Liver (tissue), 8 donors: ENCODE measurements at regions not wholly inside any gene's neighbourhood (a gene's known extent, or its start where the extent isn't known, plus 50 kb on each side); places are given as distances from the start of the nearest gene placed in this dataset.

ENCODE experiments used
- DNase-seq: peaks from one replicate; pipeline ENCODE4 v3.0.0-alpha.2; 2017; ENCODE audit warnings: low spot score
- H3K27ac ChIP-seq, 2 donors: one replicate each; pipeline ENCODE4 v1.7.0; 2013; ENCODE audit warnings: inconsistent platforms in 2 of 2, low read length in 2 of 2, control low read depth in 1 of 2, low read depth in 1 of 2, mild to moderate bottlenecking in 1 of 2
- H3K27me3 ChIP-seq, 4 donors: one replicate each; pipeline versions ENCODE4 v1.6.1 to v1.7.0; 2013; ENCODE audit warnings: low read length in 3 of 4, inconsistent platforms in 1 of 4, mild to moderate bottlenecking in 1 of 4, moderate library complexity in 1 of 4; ENCODE audit not compliant: control insufficient read depth in 4 of 4, insufficient read depth in 4 of 4
- H3K36me3 ChIP-seq, 4 donors: one replicate each; pipeline versions ENCODE4 v1.6.1 to v1.7.0; 2013; ENCODE audit warnings: low read length in 3 of 4, mild to moderate bottlenecking in 3 of 4, low read depth in 1 of 4, moderate library complexity in 1 of 4; ENCODE audit not compliant: control insufficient read depth in 4 of 4, insufficient read depth in 3 of 4
- H3K4me1 ChIP-seq, 4 donors: one replicate each; pipeline versions ENCODE4 v1.6.1 to v1.7.0; 2013; ENCODE audit warnings: low read length in 3 of 4, mild to moderate bottlenecking in 3 of 4, moderate library complexity in 1 of 4; ENCODE audit not compliant: control insufficient read depth in 4 of 4, insufficient read depth in 4 of 4
- H3K4me3 ChIP-seq, 3 donors: one replicate each; pipeline versions ENCODE4 v1.6.1 to v1.7.0; 2013; ENCODE audit warnings: low read length in 3 of 3, control low read depth in 1 of 3, low read depth in 1 of 3, mild to moderate bottlenecking in 1 of 3
- H3K9ac ChIP-seq, 2 donors: one replicate each; pipeline ENCODE4 v1.7.0; 2013; ENCODE audit warnings: low read length in 2 of 2, mild to moderate bottlenecking in 2 of 2, moderate library complexity in 2 of 2, control low read depth in 1 of 2, low read depth in 1 of 2
- H3K9me3 ChIP-seq, 4 donors: one replicate each; pipeline versions ENCODE4 v1.6.1 to v1.7.0; 2013; ENCODE audit warnings: low read length in 3 of 4; ENCODE audit not compliant: control insufficient read depth in 4 of 4
- EGR1 ChIP-seq, 2 donors: IDR thresholded peaks; 2 replicates each; pipeline ENCODE4 v1.6.1; 2016 to 2018; ENCODE audit warnings: antibody characterized with exemption in 2 of 2, low read depth in 2 of 2
- FOXA1 ChIP-seq: IDR thresholded peaks from 2 replicates; pipeline ENCODE4 v1.6.1; 2016; ENCODE audit warnings: antibody characterized with exemption
- FOXA2 ChIP-seq: IDR thresholded peaks from 2 replicates; pipeline ENCODE4 v1.6.1; 2016; ENCODE audit warnings: antibody characterized with exemption
- GABPA ChIP-seq, 2 donors: IDR thresholded peaks in 1 of 2; conservative IDR thresholded peaks in 1 of 2; 2 replicates each; pipeline ENCODE4 v1.6.1; 2016; ENCODE audit warnings: antibody characterized with exemption in 2 of 2, mild to moderate bottlenecking in 1 of 2, moderate library complexity in 1 of 2
- HNF4A ChIP-seq, 2 donors: conservative IDR thresholded peaks; 2 replicates each; pipeline ENCODE4 v1.6.1; 2016; ENCODE audit warnings: antibody characterized with exemption in 2 of 2, mild to moderate bottlenecking in 2 of 2
- HNF4G ChIP-seq: IDR thresholded peaks from 2 replicates; pipeline ENCODE4 v1.6.1; 2016; ENCODE audit warnings: antibody characterized with exemption
- JUND ChIP-seq, 2 donors: IDR thresholded peaks; 2 replicates each; pipeline ENCODE4 v1.6.1; 2016; ENCODE audit warnings: antibody characterized with exemption in 2 of 2
- NR2F2 ChIP-seq: IDR thresholded peaks from 2 replicates; pipeline ENCODE4 v1.6.1; 2016; ENCODE audit warnings: antibody characterized with exemption
- RAD21 ChIP-seq, 2 donors: IDR thresholded peaks; 2 replicates each; pipeline ENCODE4 v1.6.1; 2016; ENCODE audit warnings: antibody characterized with exemption in 2 of 2, mild to moderate bottlenecking in 2 of 2
- RXRA ChIP-seq, 2 donors: IDR thresholded peaks; 2 replicates each; pipeline ENCODE4 v1.6.1; 2017 to 2018; ENCODE audit warnings: antibody characterized with exemption in 2 of 2, mild to moderate bottlenecking in 1 of 2
- SP1 ChIP-seq: IDR thresholded peaks from 2 replicates; pipeline ENCODE4 v1.6.1; 2018; ENCODE audit warnings: antibody characterized with exemption, mild to moderate bottlenecking
- TAF1 ChIP-seq: conservative IDR thresholded peaks from 2 replicates; pipeline ENCODE4 v1.6.1; 2016; ENCODE audit warnings: antibody characterized with exemption, mild to moderate bottlenecking
- ZBTB33 ChIP-seq: IDR thresholded peaks from 2 replicates; pipeline ENCODE4 v1.6.1; 2016; ENCODE audit warnings: antibody characterized with exemption
- WGBS: extraction: QIAGEN DNeasy Blood & Tissue Kit; methylation state at CpG from one replicate; pipeline ENCODE4 v1.1.7; 2013; 5-methylcytosine and 5-hydroxymethylcytosine counted together
- TF ChIP-seq, protein P1 (sequence below): IDR thresholded peaks from 2 replicates; pipeline ENCODE4 v1.6.1; 2016; ENCODE audit warnings: antibody characterized with exemption
- TF ChIP-seq, protein P2 (sequence below): fragments of 150-350 bp; IDR thresholded peaks from 2 replicates; pipeline ENCODE4 v1.5.1; 2017; ENCODE audit warnings: improper control_type of control experiment, low read depth, low read length; ENCODE audit not compliant: missing input control
- donor health status: healthy.
- donor health status: healthy.
- donor health status: healthy.
- donor health status: healthy.
- donor health status: healthy.

GRCh38 chr4:80143307-80143679, 54.0 kb upstream of the PRDM8 start (continued):
- no peak for TF ChIP-seq GABPA (IDR thresholded peaks at IDR 0.05 in 1 of 2, conservative IDR thresholded peaks at IDR 0.05 in 1 of 2)

- no peaks in the 10 kb centered on the region for H3K27me3 ChIP-seq
- no peak overlapping the region for H3K4me3 ChIP-seq
- DNase-seq: no peak
- no peak overlapping the region for H3K27ac ChIP-seq
- TF ChIP-seq NR2F2 (no peak), FOXA1 (no peak), JUND (IDR thresholded peaks at IDR 0.05) (peak in 1 of 2 donors; percentile 3), EGR1 (IDR thresholded peaks at IDR 0.05; ENCODE audit: low read depth in 2 of 2) (no peak)
- TF ChIP-seq, protein P1, sequence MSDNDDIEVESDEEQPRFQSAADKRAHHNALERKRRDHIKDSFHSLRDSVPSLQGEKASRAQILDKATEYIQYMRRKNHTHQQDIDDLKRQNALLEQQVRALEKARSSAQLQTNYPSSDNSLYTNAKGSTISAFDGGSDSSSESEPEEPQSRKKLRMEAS: no peak
- TF ChIP-seq, protein P2, sequence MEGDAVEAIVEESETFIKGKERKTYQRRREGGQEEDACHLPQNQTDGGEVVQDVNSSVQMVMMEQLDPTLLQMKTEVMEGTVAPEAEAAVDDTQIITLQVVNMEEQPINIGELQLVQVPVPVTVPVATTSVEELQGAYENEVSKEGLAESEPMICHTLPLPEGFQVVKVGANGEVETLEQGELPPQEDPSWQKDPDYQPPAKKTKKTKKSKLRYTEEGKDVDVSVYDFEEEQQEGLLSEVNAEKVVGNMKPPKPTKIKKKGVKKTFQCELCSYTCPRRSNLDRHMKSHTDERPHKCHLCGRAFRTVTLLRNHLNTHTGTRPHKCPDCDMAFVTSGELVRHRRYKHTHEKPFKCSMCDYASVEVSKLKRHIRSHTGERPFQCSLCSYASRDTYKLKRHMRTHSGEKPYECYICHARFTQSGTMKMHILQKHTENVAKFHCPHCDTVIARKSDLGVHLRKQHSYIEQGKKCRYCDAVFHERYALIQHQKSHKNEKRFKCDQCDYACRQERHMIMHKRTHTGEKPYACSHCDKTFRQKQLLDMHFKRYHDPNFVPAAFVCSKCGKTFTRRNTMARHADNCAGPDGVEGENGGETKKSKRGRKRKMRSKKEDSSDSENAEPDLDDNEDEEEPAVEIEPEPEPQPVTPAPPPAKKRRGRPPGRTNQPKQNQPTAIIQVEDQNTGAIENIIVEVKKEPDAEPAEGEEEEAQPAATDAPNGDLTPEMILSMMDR: no peak
- no peaks in the 10 kb centered on the region for H3K9me3 ChIP-seq
- no peaks in the 10 kb centered on the region for H3K4me1 ChIP-seq
- no peaks in the 10 kb centered on the region for H3K36me3 ChIP-seq
- no peak overlapping the region for H3K9ac ChIP-seq
- 59% methylated on average over 4 of the region's 4 CpGs for WGBS
Observed at GRCh38 chr4:80142394-80143306, 54.7 kb upstream of the PRDM8 start.

- no peaks in the 10 kb centered on the region for H3K36me3 ChIP-seq
- TF ChIP-seq FOXA2 (no peak), RXRA (IDR thresholded peaks at IDR 0.05) (no peak), GABPA (IDR thresholded peaks at IDR 0.05 in 1 of 2, conservative IDR thresholded peaks at IDR 0.05 in 1 of 2) (no peak), FOXA1 (no peak), HNF4G (no peak), NR2F2 (no peak), RAD21 (IDR thresholded peaks at IDR 0.05) (no peak), TAF1 (no peak), EGR1 (IDR thresholded peaks at IDR 0.05; ENCODE audit: low read depth in 2 of 2) (no peak), ZBTB33 (no peak), SP1 (no peak), JUND (IDR thresholded peaks at IDR 0.05) (no peak), HNF4A (conservative IDR thresholded peaks at IDR 0.05) (no peak)
- TF ChIP-seq, protein P2: no peak
- TF ChIP-seq, protein P1: no peak
- H3K27me3 ChIP-seq: no peaks in the 10 kb centered on the region
- H3K27ac ChIP-seq: no peak overlapping the region
- no peaks in the 10 kb centered on the region for H3K9me3 ChIP-seq
- no peak overlapping the region for H3K9ac ChIP-seq
- no peak overlapping the region for H3K4me3 ChIP-seq
- 90% methylated on average over 2 of the region's 2 CpGs for WGBS
- H3K4me1 ChIP-seq: no peaks in the 10 kb centered on the region
- DNase-seq: no peak
Observed at GRCh38 chr4:80141543-80141942, 55.8 kb upstream of the PRDM8 start.
